ENCODE measurements at regions not wholly inside any gene's neighbourhood (a gene's known extent, or its start where the extent isn't known, plus 50 kb on each side); places are given as distances from the start of the nearest gene placed in this dataset.

DNA sequence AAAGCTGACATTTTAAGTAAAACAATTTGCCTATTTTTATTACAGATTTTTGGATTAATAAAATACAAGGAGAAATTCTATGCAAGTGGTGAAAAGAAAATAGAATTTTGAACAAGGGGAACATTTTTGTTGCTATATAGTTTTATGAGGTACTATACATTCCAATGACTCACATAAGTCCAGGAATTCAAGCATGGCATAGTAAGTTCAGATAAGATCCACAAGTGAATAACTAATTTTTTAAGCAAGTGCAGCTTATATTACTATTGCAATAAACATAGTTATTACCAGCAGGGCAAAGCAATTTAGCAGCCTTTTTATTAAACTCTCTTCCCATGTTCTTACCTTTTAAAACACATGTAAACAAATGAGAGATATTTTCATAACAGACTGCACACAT lies 1123.5 kb upstream of the LRRN3 start:
- no peaks in the 10 kb centered on the region for H3K4me1 ChIP-seq (ENCODE audit: low read depth)
- ATAC-seq (no peak), DNase-seq (no peak)
- no peaks in the 10 kb centered on the region for H3K9me3 ChIP-seq
- no peak for TF ChIP-seq CTCF (IDR thresholded peaks at IDR 0.05)
- H3K4me3 ChIP-seq: no peak overlapping the region
- H3K36me3 ChIP-seq (ENCODE audit: low read depth): no peaks in the 10 kb centered on the region
- intact Hi-C loops (cut with DNase I, micrococcal nuclease): no loop called here

DNA sequence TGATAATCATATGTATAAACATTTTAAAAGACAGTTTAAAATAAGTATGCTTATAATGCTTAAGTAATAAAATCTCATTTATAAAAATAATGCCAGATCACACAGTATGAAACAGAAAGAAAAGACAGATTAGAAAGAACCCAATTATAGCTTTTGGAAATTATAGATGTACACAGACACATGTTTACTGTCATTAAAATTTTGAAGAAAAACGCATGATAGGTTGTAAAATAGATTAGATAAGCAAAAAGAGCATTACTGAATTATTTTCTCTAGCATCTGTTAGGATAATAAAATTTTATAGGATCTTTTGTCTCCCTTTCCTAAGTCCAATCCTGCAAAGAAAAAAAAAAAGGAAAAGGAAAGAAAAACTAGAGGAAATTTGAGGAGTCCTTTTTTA lies 1107.3 kb upstream of the LRRN3 start:
- Histone ChIP-seq H3K36me3 (ENCODE audit: low read depth) (no peaks in the 10 kb centered on the region), H3K4me3 (no peak overlapping the region), H3K4me1 (ENCODE audit: low read depth) (no peaks in the 10 kb centered on the region), H3K9me3 (no peaks in the 10 kb centered on the region)
- no peak for DNase-seq
- intact Hi-C loops (cut with DNase I, micrococcal nuclease): no loop called here
- no peak for TF ChIP-seq CTCF (IDR thresholded peaks at IDR 0.05)
- ATAC-seq: no peak

DNA sequence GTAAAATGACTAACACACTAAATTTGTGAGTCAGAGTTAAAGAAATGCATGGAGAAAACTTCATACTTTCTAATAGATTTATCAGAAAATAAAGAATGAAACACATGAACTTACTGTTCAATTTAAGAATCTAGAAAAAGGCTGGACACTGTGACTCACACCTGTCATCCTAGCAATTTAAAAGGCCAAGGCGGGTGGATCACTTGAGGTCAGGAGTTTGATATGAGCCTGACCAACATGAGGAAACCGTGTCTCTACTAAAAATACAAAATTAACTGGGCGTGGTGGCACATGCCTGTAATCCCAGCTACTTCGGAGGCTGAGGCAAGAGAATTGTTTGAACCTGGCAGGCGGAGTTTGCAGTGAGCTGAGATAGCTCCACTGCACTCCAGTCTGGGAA lies 1106.2 kb upstream of the LRRN3 start:
- Histone ChIP-seq H3K9me3 (no peaks in the 10 kb centered on the region), H3K36me3 (ENCODE audit: low read depth) (no peaks in the 10 kb centered on the region), H3K4me3 (no peak overlapping the region), H3K4me1 (ENCODE audit: low read depth) (no peaks in the 10 kb centered on the region)
- no peak for TF ChIP-seq CTCF (IDR thresholded peaks at IDR 0.05)
- DNase-seq: no peak
- ATAC-seq: no peak
- intact Hi-C loops (cut with DNase I, micrococcal nuclease): no loop called here

DNA sequence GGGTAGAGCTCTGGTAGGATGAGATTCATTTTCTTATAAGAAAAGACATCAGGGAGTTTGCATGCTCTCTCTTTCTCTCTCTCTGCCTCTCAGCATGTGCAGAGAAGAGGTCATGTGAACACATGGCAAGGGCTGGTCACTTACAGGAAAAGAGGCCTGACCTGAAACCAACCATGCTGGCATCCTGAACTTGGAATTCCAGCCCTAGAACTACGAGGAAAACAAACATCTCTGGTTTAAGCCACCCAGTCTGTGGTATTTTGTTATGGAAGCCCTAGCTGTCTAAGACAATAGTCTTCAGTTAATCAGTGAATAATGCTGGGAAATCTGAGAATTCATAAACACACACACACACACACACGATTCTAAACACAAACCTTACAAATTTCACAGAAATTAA lies 1104.2 kb upstream of the LRRN3 start:
- no peak overlapping the region for H3K4me3 ChIP-seq
- no peak for DNase-seq
- no peaks in the 10 kb centered on the region for H3K9me3 ChIP-seq
- no peak for TF ChIP-seq CTCF (IDR thresholded peaks at IDR 0.05)
- no peak for ATAC-seq
- H3K36me3 ChIP-seq (ENCODE audit: low read depth): no peaks in the 10 kb centered on the region
- H3K4me1 ChIP-seq (ENCODE audit: low read depth): no peaks in the 10 kb centered on the region
- intact Hi-C loops (cut with DNase I, micrococcal nuclease): no loop called here

- DNase-seq: no peak
- TF ChIP-seq CTCF (IDR thresholded peaks at IDR 0.05): no peak
- Histone ChIP-seq H3K9me3 (no peaks in the 10 kb centered on the region), H3K36me3 (ENCODE audit: low read depth) (no peaks in the 10 kb centered on the region), H3K4me3 (no peak overlapping the region), H3K4me1 (ENCODE audit: low read depth) (no peaks in the 10 kb centered on the region)
- no peak for ATAC-seq
- intact Hi-C loops (cut with DNase I, micrococcal nuclease): no loop called here
Measured at GRCh38 chr7:109996411-109996810, 1094.5 kb upstream of the LRRN3 start.

DNA sequence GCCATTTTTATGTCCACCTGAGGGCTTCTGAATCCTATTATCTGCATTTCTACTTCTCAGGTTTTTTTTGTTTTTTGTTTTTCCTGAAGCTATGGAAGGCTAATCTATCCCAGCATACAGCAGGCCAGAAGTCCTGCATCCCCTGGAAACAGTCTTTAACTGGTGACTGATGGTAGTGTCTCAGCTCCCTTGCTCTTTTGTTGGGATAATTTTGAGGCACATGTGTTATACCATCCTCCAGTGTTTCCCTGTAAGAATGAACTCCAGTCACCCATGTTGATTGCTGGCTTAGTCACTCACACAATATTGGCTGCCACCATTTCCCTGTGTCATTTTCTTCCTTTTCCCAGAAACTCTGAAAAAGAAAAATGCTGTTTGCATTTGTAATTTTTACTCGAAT lies 1094.0 kb upstream of the LRRN3 start:
- DNase-seq (no peak), ATAC-seq (no peak)
- TF ChIP-seq CTCF (IDR thresholded peaks at IDR 0.05): no peak

More for the DNA sequence above, 1094.0 kb upstream of the LRRN3 start:
- H3K9me3 ChIP-seq: no peaks in the 10 kb centered on the region
- intact Hi-C loops (cut with DNase I, micrococcal nuclease): no loop called here
- no peaks in the 10 kb centered on the region for H3K4me1 ChIP-seq (ENCODE audit: low read depth)
- no peaks in the 10 kb centered on the region for H3K36me3 ChIP-seq (ENCODE audit: low read depth)
- H3K4me3 ChIP-seq: no peak overlapping the region
